ENCODE measurements at regions not wholly inside any gene's neighbourhood (a gene's known extent, or its start where the extent isn't known, plus 50 kb on each side); places are given as distances from the start of the nearest gene placed in this dataset.

DNA sequence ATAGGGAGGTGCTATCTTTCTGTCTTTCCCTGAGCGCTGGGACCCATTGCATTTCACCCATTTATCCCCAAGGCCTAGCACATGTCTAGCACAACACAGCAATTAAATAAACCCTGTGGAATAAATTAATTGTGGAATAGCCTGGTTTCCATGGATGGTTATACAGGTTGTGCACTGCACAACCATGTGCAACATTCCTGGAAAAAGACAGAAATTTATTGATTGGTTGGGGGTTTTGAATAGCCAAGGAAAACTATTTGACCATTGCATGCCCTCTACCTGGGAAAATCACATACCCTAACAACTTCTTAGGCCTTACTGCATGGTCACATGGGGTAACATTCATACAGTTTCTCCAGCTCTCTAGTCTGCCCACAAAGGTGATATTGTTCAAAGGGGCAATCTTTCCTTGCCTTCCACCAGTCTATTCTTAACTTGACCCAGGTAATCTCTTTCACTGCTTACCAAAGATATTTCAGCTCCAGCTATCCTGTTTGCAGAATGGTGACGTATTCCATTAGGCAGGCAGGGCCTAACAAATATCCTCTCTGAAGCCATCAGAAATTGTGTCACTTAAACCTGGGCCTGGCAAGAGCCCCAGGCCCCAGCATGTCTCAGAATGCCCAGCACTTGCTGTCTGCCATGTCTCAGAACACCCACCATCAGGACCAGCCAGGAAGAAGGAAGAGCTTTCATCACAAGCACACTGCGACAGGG, 157.9 kb upstream of the RAB4A start:
- Histone ChIP-seq H3K9ac (ENCODE audit: low read length) (no peak overlapping the region), H4K8ac (ENCODE audit: low read depth, low read length) (no peak overlapping the region), H3K4me2 (ENCODE audit: low read length) (no peak overlapping the region), H3K27me3 (ENCODE audit: insufficient read depth, low read length, poor library complexity) (no peaks in the 10 kb centered on the region), H3K27ac (ENCODE audit: low read depth, low read length) (no peak overlapping the region), H3K56ac (ENCODE audit: low read length) (no peak overlapping the region), H3K36me3 (ENCODE audit: control insufficient read depth, insufficient read depth, low read length) (no peaks in the 10 kb centered on the region), H2BK15ac (replicated peaks; ENCODE audit: low read depth) (no peak overlapping the region), H3K4me1 (ENCODE audit: control insufficient read depth, low read depth, low read length) (peaks cover 1% of the 10 kb centered on the region), H3K4me3 (ENCODE audit: low read length) (no peak overlapping the region), H3K23ac (ENCODE audit: low read length) (no peak overlapping the region), H3K4ac (ENCODE audit: low read depth, low read length) (no peak overlapping the region), H3K79me1 (ENCODE audit: low read length) (no peaks in the 10 kb centered on the region), H4K5ac (ENCODE audit: low read length) (no peak overlapping the region), H3K18ac (ENCODE audit: low read length) (no peak overlapping the region), H2BK120ac (ENCODE audit: low read depth, low read length) (no peak overlapping the region), H3K79me2 (ENCODE audit: control insufficient read depth, insufficient read depth, low read length) (no peaks in the 10 kb centered on the region), H2AK5ac (ENCODE audit: low read length) (no peak overlapping the region), H2BK5ac (ENCODE audit: low read length) (no peak overlapping the region)
- WGBS (ENCODE audit: extremely low coverage, insufficient coverage, low lambda C conversion rate) = no CpG with 5 or more reads among the region's 3 CpGs
- no peak for DNase-seq

DNA sequence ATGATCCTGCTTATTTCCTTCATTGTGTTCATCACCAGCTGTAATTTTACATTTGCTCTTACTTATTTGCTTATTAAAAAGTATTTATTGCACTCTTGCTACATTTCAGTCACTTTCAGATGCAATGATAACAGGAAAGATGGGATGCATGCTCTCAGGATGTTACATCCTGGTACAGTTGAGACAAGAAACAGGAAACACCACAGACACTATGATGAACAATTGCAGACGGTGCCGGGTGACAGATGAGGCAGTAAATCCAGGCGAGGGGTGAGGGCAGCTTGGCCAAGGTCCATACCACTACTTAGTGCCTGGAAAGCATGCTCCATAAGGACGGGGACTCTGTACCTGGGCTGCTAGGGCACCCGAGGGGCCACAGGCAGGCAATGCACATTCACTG, 156.6 kb upstream of the RAB4A start:
- no peaks in the 10 kb centered on the region for H3K79me2 ChIP-seq (ENCODE audit: control insufficient read depth, insufficient read depth, low read length)
- no peak overlapping the region for H2BK120ac ChIP-seq (ENCODE audit: low read depth, low read length)
- no peak overlapping the region for H3K4ac ChIP-seq (ENCODE audit: low read depth, low read length)
- H3K27ac ChIP-seq (ENCODE audit: low read depth, low read length) = no peak overlapping the region
- no peak overlapping the region for H2BK15ac ChIP-seq (replicated peaks; ENCODE audit: low read depth)
- H3K23ac ChIP-seq (ENCODE audit: low read length) = no peak overlapping the region
- no peak overlapping the region for H4K8ac ChIP-seq (ENCODE audit: low read depth, low read length)
- no peaks in the 10 kb centered on the region for H3K27me3 ChIP-seq (ENCODE audit: insufficient read depth, low read length, poor library complexity)
- H3K56ac ChIP-seq (ENCODE audit: low read length) = no peak overlapping the region
- no peaks in the 10 kb centered on the region for H3K36me3 ChIP-seq (ENCODE audit: control insufficient read depth, insufficient read depth, low read length)
- H2AK5ac ChIP-seq (ENCODE audit: low read length) = no peak overlapping the region
- no peak overlapping the region for H3K9ac ChIP-seq (ENCODE audit: low read length)
- no peaks in the 10 kb centered on the region for H3K79me1 ChIP-seq (ENCODE audit: low read length)
- WGBS (ENCODE audit: extremely low coverage, insufficient coverage, low lambda C conversion rate) = no CpG with 5 or more reads among the region's 5 CpGs
- H2BK5ac ChIP-seq (ENCODE audit: low read length) = no peak overlapping the region
- H3K18ac ChIP-seq (ENCODE audit: low read length) = no peak overlapping the region
- no peak overlapping the region for H3K4me2 ChIP-seq (ENCODE audit: low read length)
- no peak overlapping the region for H3K4me3 ChIP-seq (ENCODE audit: low read length)
- DNase-seq = no peak
- no peak overlapping the region for H4K5ac ChIP-seq (ENCODE audit: low read length)
- peaks cover 1% of the 10 kb centered on the region for H3K4me1 ChIP-seq (ENCODE audit: control insufficient read depth, low read depth, low read length)

DNA sequence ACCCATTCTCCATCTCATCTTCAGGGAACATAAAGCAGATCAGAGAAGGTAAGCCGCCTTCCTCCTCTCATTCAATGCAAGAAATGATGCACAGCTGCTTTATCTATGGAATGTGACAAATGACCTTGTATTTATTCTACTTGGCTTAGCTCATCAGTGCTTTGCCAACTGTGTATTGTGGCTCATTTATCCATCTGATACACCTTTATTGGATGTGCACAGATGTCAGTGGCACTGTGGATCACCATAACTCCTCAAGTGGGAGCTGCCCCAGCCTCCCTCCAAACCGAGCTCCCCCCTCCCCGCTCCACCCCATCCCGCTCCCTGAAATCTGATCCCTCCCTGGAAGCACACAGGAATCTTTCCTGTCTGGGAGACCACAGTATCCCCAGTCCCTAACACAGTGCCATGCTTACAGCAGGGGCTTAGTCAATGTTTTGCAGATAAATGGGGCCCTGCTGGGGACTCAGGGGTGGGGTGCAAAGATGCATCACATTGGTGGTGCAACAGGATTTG, 156.0 kb upstream of the RAB4A start:
- H2BK120ac ChIP-seq (ENCODE audit: low read depth, low read length) = no peak overlapping the region
- peak overlapping the region; percentile 44 for H3K18ac ChIP-seq (ENCODE audit: low read length)
- H3K79me2 ChIP-seq (ENCODE audit: control insufficient read depth, insufficient read depth, low read length) = no peaks in the 10 kb centered on the region
- H3K4ac ChIP-seq (ENCODE audit: low read depth, low read length) = no peak overlapping the region
- no peak overlapping the region for H2BK5ac ChIP-seq (ENCODE audit: low read length)
- WGBS (ENCODE audit: extremely low coverage, insufficient coverage, low lambda C conversion rate) = no CpG with 5 or more reads among the region's 4 CpGs
- H3K27me3 ChIP-seq (ENCODE audit: insufficient read depth, low read length, poor library complexity) = no peaks in the 10 kb centered on the region
- peaks cover 1% of the 10 kb centered on the region for H3K4me1 ChIP-seq (ENCODE audit: control insufficient read depth, low read depth, low read length)
- no peak overlapping the region for H3K27ac ChIP-seq (ENCODE audit: low read depth, low read length)
- peak; percentile 50 for DNase-seq
- no peak overlapping the region for H3K9ac ChIP-seq (ENCODE audit: low read length)
- no peak overlapping the region for H2BK15ac ChIP-seq (replicated peaks; ENCODE audit: low read depth)
- no peak overlapping the region for H3K4me2 ChIP-seq (ENCODE audit: low read length)
- H2AK5ac ChIP-seq (ENCODE audit: low read length) = no peak overlapping the region
- no peaks in the 10 kb centered on the region for H3K79me1 ChIP-seq (ENCODE audit: low read length)
- H3K56ac ChIP-seq (ENCODE audit: low read length) = peak overlapping the region; percentile 10
- H4K8ac ChIP-seq (ENCODE audit: low read depth, low read length) = no peak overlapping the region
- no peaks in the 10 kb centered on the region for H3K36me3 ChIP-seq (ENCODE audit: control insufficient read depth, insufficient read depth, low read length)
- H4K5ac ChIP-seq (ENCODE audit: low read length) = no peak overlapping the region
- no peak overlapping the region for H3K4me3 ChIP-seq (ENCODE audit: low read length)
- H3K23ac ChIP-seq (ENCODE audit: low read length) = no peak overlapping the region

DNA sequence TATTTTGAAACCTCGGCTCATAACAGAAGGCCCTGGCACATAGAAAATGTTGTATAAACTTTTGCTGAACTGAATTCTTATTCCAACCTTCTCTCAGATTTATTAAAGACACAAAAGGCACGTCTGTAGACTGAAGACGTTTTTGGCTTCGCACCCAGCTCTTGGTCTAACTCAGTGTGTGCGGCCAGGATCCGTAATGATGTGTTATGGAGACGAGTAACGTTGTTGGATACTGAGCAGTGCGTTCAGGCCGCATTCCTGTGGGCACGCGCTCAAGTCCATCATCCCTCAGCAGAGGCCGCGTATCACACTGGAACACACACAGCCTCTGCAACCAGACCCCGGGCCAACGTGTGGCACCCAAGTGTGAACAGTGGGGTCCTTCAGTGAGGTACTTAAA, 154.8 kb upstream of the RAB4A start:
- Histone ChIP-seq H3K27me3 (ENCODE audit: insufficient read depth, low read length, poor library complexity) (no peaks in the 10 kb centered on the region), H2AK5ac (ENCODE audit: low read length) (no peak overlapping the region), H2BK15ac (replicated peaks; ENCODE audit: low read depth) (no peak overlapping the region), H4K8ac (ENCODE audit: low read depth, low read length) (no peak overlapping the region), H3K4me3 (ENCODE audit: low read length) (no peak overlapping the region), H4K5ac (ENCODE audit: low read length) (no peak overlapping the region), H3K79me1 (ENCODE audit: low read length) (no peaks in the 10 kb centered on the region), H2BK120ac (ENCODE audit: low read depth, low read length) (no peak overlapping the region), H3K56ac (ENCODE audit: low read length) (peak overlapping the region; percentile 67), H3K27ac (ENCODE audit: low read depth, low read length) (no peak overlapping the region), H3K79me2 (ENCODE audit: control insufficient read depth, insufficient read depth, low read length) (no peaks in the 10 kb centered on the region), H3K4me1 (ENCODE audit: control insufficient read depth, low read depth, low read length) (peaks cover 1% of the 10 kb centered on the region), H3K18ac (ENCODE audit: low read length) (no peak overlapping the region), H3K36me3 (ENCODE audit: control insufficient read depth, insufficient read depth, low read length) (no peaks in the 10 kb centered on the region), H3K23ac (ENCODE audit: low read length) (no peak overlapping the region), H3K4ac (ENCODE audit: low read depth, low read length) (no peak overlapping the region), H2BK5ac (ENCODE audit: low read length) (no peak overlapping the region), H3K9ac (ENCODE audit: low read length) (no peak overlapping the region), H3K4me2 (ENCODE audit: low read length) (no peak overlapping the region)
- DNase-seq = no peak
- no CpG with 5 or more reads among the region's 16 CpGs for WGBS (ENCODE audit: extremely low coverage, insufficient coverage, low lambda C conversion rate)

DNA sequence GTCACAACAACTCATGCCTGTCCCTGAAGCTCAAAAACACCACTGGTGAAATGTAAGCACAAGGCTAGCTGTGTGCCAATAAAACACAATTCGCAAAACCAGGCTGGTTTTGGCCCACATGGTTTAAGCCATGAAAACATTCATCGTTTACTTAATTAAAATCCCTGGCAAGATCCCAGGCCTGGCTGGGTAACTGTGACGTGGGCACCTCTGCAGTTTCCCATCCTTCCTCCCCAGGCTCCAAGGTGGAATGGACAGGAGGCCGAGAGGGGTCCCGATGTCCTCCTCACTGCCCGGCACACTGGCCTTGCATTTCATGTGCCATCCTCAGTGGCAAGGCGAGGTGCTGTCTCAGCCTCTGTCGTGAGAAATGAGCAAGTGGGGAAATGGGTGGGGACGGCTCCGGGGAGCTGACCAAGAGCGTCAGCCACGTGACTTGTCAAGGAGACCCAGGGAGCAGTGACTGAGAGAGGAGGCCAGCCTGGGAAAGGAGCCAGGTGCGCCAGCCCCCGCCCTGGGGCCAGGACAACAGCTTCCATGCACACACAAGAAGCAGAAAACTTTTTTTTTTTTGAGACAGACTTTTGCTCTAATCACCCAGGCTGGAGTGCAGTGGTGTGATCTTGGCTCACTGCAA, 153.1 kb upstream of the RAB4A start:
- H3K4me3 ChIP-seq (ENCODE audit: low read length) = no peak overlapping the region
- H3K27ac ChIP-seq (ENCODE audit: low read depth, low read length) = no peak overlapping the region
- H4K8ac ChIP-seq (ENCODE audit: low read depth, low read length) = no peak overlapping the region
- no peak overlapping the region for H3K23ac ChIP-seq (ENCODE audit: low read length)
- no peaks in the 10 kb centered on the region for H3K36me3 ChIP-seq (ENCODE audit: control insufficient read depth, insufficient read depth, low read length)
- no peak overlapping the region for H3K4me2 ChIP-seq (ENCODE audit: low read length)
- no peak overlapping the region for H2AK5ac ChIP-seq (ENCODE audit: low read length)
- H3K56ac ChIP-seq (ENCODE audit: low read length) = peak overlapping the region; percentile 30
- no CpG with 5 or more reads among the region's 14 CpGs for WGBS (ENCODE audit: extremely low coverage, insufficient coverage, low lambda C conversion rate)
- H3K4me1 ChIP-seq (ENCODE audit: control insufficient read depth, low read depth, low read length) = peaks cover 1% of the 10 kb centered on the region
- no peaks in the 10 kb centered on the region for H3K27me3 ChIP-seq (ENCODE audit: insufficient read depth, low read length, poor library complexity)
- no peak overlapping the region for H2BK15ac ChIP-seq (replicated peaks; ENCODE audit: low read depth)
- no peaks in the 10 kb centered on the region for H3K79me1 ChIP-seq (ENCODE audit: low read length)
- no peak overlapping the region for H3K18ac ChIP-seq (ENCODE audit: low read length)
- H4K5ac ChIP-seq (ENCODE audit: low read length) = no peak overlapping the region
- no peak overlapping the region for H2BK120ac ChIP-seq (ENCODE audit: low read depth, low read length)
- DNase-seq = no peak
- H3K79me2 ChIP-seq (ENCODE audit: control insufficient read depth, insufficient read depth, low read length) = no peaks in the 10 kb centered on the region
- no peak overlapping the region for H3K4ac ChIP-seq (ENCODE audit: low read depth, low read length)
- no peak overlapping the region for H3K9ac ChIP-seq (ENCODE audit: low read length)
- no peak overlapping the region for H2BK5ac ChIP-seq (ENCODE audit: low read length)

Data from mesendoderm (in vitro differentiated cells).